HEK293 (cell line): ENCODE measurements at regions not wholly inside any gene's neighbourhood (a gene's known extent, or its start where the extent isn't known, plus 50 kb on each side); places are given as distances from the start of the nearest gene placed in this dataset.

Experiments used
- ZNF184 ChIP-seq: fragments of 450-650 bp; IDR thresholded peaks from 2 replicates; pipeline ENCODE4 v1.5.1; 2018; ENCODE audit warnings: missing biosample characterization, mild to moderate bottlenecking, missing genetic modification characterization
- ZNF626 ChIP-seq: fragments of 450-650 bp; sonication (Bioruptor Pico); formaldehyde crosslinking; IDR thresholded peaks from 2 replicates; pipeline ENCODE4 v1.5.1; 2018; ENCODE audit warnings: missing biosample characterization, missing genetic modification characterization, inconsistent platforms
- TF ChIP-seq, protein P1 (sequence below): fragments of 450-650 bp; formaldehyde crosslinking; IDR thresholded peaks from 2 replicates; pipeline ENCODE4 v1.5.1; 2016; ENCODE audit warnings: missing biosample characterization, missing genetic modification characterization

DNA sequence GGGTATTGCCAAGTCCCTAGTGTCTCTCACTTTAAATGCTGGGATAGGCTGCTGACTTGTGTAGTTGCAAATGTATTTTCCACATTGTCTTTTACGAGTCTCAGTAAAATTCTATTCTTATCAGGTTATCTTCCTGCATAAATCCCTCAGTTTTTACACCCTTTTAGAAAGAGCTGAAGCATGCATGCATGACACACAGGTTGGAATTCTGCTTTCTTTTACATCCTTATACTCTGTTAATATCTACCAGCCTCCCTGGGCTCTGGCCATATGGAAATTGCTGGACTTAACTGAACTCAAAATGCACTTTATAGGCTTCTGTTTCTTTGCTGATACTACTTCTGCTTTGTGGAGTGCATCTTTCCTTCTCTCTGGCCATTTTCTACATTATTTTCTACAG is 477.4 kb downstream of the FRK start:
- TF ChIP-seq, protein P1, sequence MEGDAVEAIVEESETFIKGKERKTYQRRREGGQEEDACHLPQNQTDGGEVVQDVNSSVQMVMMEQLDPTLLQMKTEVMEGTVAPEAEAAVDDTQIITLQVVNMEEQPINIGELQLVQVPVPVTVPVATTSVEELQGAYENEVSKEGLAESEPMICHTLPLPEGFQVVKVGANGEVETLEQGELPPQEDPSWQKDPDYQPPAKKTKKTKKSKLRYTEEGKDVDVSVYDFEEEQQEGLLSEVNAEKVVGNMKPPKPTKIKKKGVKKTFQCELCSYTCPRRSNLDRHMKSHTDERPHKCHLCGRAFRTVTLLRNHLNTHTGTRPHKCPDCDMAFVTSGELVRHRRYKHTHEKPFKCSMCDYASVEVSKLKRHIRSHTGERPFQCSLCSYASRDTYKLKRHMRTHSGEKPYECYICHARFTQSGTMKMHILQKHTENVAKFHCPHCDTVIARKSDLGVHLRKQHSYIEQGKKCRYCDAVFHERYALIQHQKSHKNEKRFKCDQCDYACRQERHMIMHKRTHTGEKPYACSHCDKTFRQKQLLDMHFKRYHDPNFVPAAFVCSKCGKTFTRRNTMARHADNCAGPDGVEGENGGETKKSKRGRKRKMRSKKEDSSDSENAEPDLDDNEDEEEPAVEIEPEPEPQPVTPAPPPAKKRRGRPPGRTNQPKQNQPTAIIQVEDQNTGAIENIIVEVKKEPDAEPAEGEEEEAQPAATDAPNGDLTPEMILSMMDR (tag by site-specific recombination): no peak
- no peak for TF ChIP-seq ZNF626 (tag by site-specific recombination)
- no peak for TF ChIP-seq ZNF184 (tag by site-specific recombination)
